GM18502 (cell line): ENCODE measurements at regions not wholly inside any gene's neighbourhood (a gene's known extent, or its start where the extent isn't known, plus 50 kb on each side); places are given as distances from the start of the nearest gene placed in this dataset.
"Not testable (repeated sequence)": the region's sequence is repeated elsewhere in the genome, so short reads cannot be mapped to it uniquely, and the experiment has no call there.

Source experiments
- ATAC-seq: cut with Tn5 transposase; IDR thresholded peaks from one replicate; pipeline ENCODE4 v1.9.1; 2021; ENCODE audit warnings: mild to moderate bottlenecking; ENCODE audit not compliant: unreplicated experiment, poor library complexity

DNA sequence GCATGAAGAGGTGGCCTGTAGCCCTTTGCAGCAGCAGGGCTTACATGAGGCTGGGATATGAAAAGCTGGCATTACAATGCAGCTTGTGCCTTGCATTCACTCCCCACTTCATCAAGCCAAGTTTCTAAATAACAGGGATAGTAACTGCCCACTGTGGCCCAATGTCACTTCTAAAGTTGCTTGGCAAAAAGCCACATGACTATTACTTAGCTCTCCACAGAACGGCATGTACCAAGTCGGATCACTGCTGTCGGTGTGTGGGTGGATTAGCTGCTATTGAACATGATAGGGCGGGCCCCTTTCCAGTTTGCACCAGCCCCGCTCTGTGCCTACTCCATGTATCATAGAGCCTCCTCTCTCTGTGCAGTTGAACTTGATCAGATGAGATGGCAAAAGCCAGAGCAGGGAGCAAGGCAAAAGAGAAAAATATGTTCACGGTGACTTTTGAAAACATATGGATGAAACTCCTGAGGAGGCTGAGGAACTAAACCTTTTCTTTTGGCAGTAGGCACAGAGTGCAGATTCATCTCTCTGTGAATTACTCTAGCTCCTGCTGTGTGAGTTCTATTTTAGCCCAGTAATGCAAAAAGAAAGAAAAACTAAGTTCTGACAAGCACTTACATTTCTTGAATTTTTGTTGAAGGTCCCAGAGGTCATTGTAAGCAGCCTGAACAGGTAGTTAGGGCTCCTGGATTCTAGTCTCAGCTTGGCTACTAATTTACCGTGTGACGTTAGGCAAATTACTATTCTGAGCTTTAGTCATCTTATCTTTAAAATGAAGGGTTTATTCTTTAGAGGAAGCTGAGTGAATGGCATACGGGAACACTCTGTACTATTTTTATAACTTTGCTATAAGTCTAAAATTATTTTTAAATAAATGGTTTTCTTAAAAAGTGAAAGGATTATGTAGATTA lies 125.6 kb upstream of the NBPF9 start:
- not testable (repeated sequence) for ATAC-seq

DNA sequence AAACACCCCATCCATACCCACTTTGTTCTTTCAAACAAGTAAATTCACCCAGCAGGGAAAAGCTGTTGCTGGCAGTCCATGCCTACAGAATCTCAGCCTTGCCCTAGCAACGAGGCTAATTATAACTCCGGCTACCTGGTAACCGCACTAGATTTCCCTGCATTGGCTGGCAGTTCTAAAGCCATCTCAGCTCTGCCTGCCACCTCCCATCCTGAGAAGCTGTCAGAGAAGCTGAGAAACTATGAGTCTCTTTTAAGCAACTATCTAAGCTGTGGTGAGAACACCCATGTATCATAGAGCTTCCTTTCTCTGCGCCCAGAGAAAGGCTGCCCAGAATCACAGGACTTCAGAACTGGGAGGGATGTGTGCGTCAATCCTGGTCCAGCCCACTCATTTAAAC lies 126.5 kb upstream of the NBPF9 start:
- ATAC-seq = not testable (repeated sequence)

DNA sequence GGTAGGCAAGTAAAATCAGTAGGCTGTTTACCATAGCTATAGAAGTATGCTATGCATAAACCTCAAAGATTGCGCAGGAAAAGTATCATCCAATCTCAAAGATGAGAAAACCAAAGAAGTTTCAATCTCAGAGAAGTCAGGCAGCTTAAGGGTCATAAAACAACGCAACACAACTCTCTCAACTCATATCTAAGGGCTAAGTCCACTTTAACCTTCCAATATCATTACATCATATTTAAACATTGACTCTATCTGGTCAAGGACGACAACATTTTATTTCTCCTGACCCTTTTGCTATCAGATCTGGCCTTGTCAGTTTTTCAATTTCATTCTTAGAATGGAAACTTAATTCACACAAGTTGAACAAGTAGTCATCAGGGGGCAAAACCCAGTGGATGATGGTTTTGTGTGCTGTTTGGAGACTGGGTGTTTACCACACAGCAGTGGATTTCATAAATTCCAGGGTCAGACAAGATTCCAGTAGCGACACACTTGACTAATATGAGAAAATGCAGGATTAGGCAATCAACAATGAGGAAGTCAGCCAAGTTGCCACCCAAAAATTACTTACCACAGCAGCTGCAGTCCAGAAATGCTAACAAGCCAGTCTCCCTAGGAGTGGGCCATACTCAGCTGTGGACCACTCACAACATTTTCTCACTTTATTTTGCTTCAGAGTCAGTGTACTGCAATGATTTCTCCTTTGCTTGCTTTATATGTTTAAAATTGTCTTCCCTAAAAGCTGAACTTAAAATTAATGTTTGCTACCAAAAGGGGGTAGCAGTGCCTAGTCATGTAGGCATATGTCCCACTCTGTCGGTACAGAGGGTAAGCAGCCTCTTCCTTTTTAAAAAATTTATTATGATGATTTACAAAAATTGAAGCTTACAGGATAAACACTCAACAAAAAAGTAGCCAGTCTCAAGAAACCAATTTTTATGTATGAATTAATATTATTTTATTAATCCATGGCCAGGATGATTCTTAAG lies 131.9 kb upstream of the NBPF9 start:
- ATAC-seq = not testable (repeated sequence)

DNA sequence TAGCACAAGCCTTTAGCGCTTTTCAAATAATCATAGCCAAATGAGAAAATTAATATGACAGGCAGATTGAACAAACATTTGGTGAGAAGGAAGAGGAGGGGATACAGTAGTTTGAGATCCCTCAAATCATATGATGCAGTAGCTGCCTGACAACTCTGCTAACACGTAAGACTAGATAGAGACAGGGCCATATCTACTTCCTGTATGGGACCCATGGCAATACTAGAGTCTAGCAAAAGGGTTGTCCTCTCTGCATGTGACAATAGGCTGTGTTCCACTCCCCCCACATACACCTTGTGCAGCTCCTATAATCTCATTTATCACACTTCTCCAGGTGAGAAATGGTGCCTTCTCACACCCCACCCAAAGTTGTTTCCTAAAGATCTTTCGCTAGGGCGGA lies 134.2 kb upstream of the NBPF9 start:
- not testable (repeated sequence) for ATAC-seq

DNA sequence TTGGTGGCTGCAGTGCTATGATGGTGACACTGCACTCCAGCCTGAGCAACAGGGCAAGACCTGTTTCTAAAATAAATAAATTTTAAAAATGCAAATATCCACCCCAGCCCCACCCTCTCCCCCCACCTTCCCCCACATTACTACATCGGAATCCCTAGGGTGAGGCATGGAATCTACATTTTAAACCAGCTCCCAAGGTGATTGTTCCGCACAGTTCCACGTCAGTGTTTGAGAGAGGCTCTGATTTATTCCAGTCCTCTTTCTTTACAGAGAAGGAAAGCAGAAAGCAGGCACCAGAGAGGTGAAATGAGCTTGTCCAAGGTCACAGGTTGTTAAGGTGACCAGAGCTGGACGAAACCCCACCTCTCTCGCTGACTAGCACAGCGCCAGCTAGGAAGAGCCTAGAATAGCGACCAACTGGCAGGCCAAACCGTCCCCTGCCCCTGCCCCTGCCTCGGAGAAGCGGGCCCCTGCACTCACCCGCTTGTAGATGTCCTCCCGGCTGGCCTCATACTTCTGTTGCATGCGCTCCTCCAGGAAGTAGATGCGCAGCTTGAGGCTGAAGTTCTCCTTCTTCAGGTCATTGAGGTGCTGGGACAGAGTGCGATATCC lies 136.7 kb upstream of the NBPF9 start:
- ATAC-seq = not testable (repeated sequence)

DNA sequence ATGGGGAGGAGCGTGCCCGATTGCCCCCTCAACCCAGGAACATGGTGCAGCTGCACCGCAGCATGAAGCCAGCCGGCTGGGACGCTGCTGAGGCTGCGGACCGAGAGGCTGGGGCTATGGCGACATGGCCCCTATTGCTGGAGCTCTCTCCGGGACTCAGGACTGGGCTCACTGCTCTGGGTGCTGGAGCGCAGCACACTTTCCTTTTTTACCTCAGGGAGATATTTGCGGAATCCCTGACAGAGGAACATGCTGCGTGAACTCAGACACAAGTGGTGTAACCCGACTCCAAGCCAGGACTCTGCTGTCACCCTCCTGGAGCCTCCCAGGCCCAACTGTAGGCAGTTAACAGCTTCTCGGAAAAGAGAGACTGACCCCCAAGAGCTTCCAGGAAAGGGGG lies 137.2 kb upstream of the NBPF9 start:
- ATAC-seq = not testable (repeated sequence)

DNA sequence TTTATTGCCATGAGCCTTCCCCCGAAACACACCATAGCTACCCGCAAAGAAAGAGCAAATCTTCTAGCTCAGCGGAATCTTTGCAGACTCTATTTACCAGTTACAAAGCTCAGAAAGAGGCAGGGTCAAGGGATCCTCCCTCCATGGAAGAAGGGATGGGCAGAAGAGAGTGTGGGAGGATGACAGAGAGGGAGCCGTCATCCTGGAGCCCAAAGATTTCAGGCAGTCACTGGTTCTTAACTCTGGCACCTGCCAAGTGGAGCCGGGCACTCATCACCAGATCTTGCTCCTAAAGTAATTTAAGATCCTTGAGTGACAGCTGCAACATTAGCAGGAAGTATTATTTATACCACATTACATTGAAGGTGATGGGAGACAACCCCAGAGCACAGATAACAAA lies 137.9 kb upstream of the NBPF9 start:
- not testable (repeated sequence) for ATAC-seq

DNA sequence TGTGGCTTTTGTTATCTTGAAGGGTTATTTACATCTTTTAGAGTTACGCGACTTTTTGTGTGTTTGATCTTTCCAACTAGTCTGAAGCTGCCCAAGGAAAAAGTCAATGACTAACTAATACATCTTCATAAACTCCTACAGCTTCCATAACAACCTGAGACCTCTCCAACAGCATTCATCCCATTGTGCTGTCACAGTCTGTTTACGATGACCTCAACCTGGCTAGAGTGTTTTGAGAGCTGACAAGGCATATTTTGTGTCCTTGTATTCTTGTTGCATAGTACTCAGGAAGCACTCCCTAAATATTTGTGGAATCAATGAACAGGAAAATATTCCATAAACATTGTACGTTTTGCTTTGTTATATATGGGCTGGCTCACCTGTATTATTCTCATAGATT lies 140.2 kb upstream of the NBPF9 start:
- not testable (repeated sequence) for ATAC-seq

DNA sequence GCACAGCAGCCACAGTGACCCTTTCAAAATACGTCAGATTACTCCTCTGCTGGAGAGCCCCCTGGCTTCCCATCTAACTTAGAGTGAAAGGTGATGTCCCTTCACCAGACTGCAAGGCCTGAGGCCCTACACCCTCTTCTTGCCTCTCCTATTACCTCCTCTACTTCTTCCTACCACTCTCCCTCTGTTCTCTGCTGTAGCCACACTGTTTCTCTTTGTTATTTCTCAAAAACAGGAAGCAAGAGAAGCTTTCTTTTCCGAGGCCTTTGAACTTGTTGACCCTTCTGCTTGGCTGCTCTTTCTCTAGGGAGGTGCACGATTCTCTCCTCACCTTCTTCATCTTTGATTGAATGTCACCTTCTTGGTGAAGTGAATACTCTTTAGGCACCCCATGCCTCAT lies 141.3 kb upstream of the NBPF9 start:
- ATAC-seq = not testable (repeated sequence)

DNA sequence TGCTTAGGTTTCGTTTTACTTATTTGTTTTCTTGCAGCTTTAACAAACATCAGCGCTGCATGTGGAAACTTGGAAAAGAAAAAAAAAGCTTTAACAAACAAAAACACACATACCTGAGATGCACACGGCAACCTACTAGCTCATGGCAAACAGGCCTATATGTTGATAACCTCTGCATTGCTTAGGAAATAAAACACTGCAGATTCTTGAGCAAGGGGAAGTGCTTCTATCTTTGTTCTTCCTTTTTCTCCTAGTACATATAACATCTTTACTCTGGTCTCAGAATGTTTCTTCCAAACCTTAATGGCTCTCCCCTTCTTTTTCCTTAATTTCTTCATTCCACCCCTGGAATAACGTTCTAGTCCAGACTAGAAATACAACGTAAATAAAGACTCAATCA lies 142.9 kb upstream of the NBPF9 start:
- not testable (repeated sequence) for ATAC-seq

DNA sequence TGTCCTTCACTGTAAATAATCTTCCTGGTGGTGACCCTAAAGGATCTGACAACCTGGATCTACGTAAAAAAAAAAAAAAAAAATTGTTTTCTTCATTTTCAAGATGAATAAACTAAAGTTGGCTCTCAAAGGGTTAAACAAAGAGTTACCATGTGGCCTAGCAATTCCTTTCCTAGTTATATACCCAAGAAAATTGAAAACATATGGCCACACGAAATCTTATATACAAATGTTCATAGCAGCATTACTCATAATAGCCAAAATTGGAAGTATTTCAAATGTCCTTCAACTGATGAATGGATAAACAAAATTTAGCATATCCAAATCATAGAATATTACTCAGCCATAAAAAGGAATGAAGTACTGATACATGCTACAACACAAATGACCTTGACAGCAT lies 145.3 kb upstream of the NBPF9 start:
- not testable (repeated sequence) for ATAC-seq

DNA sequence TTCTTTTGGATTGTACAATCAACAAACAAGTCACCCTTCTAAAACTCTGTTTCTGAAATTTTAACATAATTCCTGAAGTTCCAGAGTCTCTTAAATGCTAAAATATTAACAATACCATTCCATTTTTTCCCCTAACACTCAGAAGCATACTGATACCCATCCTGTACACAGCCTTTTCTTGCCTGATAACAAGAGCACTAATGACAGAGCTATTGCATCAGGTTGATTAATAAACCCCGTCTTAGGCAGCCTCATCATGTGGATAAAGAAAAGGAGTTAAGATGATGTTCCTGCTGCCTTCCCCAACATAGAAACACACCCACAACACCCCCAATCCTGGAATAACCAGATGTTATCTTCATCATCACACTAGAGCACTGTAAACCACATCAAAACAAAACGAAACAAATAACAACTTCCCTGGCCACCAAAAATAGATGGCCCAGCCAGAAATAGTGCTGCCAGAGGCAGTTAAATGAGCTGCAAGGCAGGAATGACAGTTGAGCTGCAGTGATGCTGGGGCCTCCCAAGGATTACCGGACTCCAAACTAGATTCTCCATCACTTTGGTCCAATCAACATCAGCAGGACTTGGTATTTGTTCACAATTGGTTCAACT lies 146.6 kb upstream of the NBPF9 start:
- not testable (repeated sequence) for ATAC-seq

DNA sequence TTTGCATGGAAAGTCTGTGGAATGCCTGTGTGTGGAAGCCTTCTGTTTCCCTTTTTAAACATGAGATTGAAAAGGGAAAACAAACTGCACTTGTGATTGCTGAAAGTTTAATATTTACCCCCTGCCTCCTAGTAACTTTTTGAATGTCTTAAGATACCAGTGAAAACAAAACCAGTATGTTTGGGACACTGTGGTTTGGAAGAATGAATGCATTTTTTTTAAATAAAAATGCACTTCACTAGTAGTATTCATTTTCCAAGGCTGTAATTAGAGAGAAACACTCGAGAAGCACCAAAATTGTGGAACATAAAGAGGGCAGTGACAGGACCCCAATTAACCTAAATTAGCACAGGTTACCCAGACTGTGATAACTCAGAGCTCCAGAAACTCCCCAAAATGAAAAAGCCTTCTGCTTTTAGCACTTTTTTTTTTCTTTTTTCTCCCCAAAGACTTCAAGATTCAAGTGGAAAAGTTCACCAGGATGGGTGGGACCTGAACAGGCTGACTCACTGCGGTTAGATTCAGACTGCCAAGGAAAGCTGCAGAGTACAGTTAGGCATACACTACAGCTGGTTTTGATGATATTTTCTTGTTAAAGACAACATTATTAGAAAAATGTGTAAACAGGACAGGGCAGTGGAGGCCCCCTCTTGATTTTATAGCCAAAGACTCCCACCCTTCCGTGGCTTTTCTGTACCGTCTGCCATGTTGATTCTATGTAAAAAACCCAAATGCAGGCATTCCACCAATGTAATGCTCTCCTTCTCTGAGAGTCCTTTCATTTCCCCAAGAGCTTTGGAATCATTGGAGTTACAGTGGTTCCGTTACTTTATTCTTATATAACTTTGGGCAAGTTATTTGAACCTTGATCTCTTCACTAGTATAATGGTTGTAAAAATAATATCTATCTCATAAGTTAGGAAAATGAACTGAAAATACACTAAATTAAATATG lies 151.8 kb upstream of the NBPF9 start:
- ATAC-seq = not testable (repeated sequence)

DNA sequence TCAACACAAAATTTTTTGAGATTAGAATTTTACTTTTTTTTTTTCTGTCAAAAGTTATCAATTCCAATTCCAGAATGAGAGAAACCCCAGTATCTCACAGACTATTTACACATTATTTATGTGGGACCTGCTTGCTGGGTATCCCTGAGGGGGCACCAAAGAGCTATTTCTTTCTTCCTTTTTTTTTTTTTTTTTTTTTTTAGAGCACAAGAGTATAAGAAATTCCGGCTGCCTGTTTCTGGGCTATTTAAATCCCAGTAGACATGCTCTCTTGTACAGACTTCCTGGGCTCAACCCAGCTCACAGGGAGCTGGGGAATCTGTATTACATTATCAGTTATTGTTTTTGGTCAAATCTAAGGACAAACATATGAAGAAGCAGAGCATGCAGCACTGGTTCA lies 156.9 kb upstream of the NBPF9 start:
- not testable (repeated sequence) for ATAC-seq

DNA sequence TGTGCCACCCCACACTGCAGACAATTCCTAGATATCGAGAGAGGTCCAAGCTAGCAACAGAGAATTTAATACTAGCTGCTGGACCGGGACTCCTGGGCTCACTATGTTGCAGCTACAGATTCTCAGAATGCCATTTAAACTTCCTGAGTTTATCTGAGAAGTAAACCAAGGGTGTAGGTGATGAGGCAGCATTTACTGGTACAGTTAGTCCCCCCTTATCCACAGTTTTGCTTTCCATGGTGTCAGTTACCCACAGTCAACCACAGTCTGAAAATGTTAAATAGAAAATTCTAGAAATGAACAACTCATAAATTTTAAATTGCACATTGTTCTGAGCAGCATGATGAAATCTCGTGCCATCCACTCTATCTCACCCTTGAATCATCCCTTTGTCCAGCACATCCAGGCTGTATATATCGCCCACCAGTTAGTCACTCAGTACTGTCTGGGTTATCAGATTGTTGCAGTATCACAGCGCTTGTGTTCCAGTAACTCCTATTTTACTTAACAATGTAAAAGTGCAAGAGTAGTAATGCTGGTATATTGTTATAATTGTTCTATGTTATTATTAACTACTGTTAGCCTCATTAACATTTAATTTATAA lies 157.5 kb upstream of the NBPF9 start:
- not testable (repeated sequence) for ATAC-seq

DNA sequence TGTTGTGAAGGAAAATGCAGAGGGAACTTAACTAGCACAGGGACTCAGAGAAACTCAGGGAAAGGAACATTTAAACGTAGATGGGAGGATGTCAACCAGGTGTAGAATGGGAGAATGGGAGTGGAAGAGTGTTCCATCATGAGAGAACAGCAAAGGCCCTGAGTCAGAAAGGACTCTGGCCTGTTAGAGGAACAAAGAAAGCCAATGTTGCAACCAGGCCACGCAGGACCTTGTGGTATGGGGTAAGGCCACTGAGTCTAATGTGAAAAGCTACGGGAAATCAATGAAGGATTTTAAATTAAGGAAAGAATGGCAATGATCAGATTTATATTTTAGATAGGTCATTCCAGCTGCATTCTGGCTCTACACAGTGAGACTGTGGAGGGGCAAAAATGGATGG lies 163.9 kb upstream of the NBPF9 start:
- not testable (repeated sequence) for ATAC-seq

DNA sequence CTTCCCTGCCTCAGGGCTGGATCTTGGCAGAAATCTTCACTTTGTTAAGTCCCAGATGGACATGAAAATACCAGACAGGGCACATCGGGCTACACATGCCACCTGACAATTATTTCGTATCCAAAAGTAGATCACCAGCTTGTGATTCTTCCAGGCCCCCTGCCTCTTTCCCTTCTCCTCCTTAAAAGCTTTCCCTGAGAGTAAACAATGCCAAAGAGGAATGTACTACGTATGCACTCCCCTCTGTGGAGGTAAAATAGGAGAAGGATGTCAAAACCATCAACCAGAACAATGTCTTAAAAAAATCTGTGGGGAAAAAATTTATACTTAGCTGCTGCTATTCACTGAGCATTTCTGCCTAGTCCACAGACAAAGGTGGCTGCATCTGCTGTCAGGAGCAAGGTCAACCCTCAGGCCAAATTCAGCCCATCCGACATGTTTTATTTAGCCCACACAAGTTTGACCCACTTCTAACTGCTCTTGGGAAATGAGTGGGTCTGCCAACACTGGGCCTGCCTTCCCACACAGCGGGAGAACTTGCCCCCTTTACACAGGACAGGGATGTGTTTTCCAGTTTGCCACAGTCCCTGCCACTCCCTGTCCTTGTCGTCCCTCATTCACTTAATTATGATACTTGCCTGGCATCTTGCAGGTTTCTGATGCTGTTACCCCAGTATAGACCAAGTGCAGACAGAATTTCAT lies 165.8 kb upstream of the NBPF9 start:
- ATAC-seq = not testable (repeated sequence)

DNA sequence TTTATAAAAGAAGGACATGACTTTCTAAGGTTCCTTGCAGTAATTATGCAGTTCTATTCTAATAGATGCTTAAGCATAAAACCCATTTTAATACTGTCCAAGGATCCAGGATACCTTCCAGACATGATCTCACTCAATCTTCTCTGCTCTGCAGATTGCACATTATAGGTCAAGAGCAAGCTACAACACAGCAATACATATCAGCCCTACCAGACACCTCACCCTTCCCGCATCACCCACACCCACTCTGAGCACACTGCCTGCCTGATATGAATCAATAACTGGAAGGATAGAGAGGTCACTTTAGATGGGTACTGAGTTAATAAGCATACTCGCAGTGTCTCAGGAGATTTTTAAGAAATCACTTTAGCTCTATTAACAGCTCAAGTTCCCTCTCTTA lies 166.5 kb upstream of the NBPF9 start:
- ATAC-seq = not testable (repeated sequence)
